GM10248 (cell line): ENCODE measurements at regions not wholly inside any gene's neighbourhood (a gene's known extent, or its start where the extent isn't known, plus 50 kb on each side); places are given as distances from the start of the nearest gene placed in this dataset.

Source experiments
- CTCF ChIA-PET: fragments of 300-600 bp; sonication (Branson Sonifier 250); formaldehyde crosslinking; extraction: SDS; loops from one replicate; lab custom pipeline; 2021; ENCODE audit warnings: antibody characterized with exemption; lab: Yijun Ruan, JAX
- POLR2A ChIA-PET: fragments of 350-650 bp; sonication (Branson Sonifier 250); formaldehyde crosslinking; extraction: SDS; loops from one replicate; lab custom pipeline; 2020; ENCODE audit warnings: antibody characterized with exemption; lab: Yijun Ruan, JAX
- DNase-seq: peaks from one replicate; pipeline ENCODE4 v3.0.0; 2012; ENCODE audit errors: extremely low spot score
- CTCF ChIP-seq: IDR thresholded peaks from 2 replicates; pipeline ENCODE4 v1.5.1; 2012; ENCODE audit warnings: mild to moderate bottlenecking, low read depth; ENCODE audit errors: extremely low read depth, missing control alignments, control extremely low read depth

- TF ChIP-seq CTCF = no peak
- ChIA-PET CTCF (interaction anchor here (1.0 to 1.2 kb wide), 2 partner anchors 9 to 87 kb away, joined by 3 read pairs; no protein-coding TSS in a partner anchor), POLR2A (no interaction called here)
- no peak for DNase-seq
Observed at GRCh38 chr1:208564466-208564865, 320.3 kb upstream of the PLXNA2 start.

GRCh38 chr1:208565756-208566440 is 321.7 kb upstream of the PLXNA2 start:
- ChIA-PET POLR2A (no interaction called here), CTCF (interaction anchor here (1.2 kb wide), 1 partner anchor 11 kb away, joined by 3 read pairs; no protein-coding TSS in a partner anchor)
- DNase-seq = no peak
- no peak for TF ChIP-seq CTCF

- TF ChIP-seq CTCF = no peak
- DNase-seq = no peak
- ChIA-PET CTCF (interaction anchor here (1.0 to 2.1 kb wide), 2 partner anchors 10 to 34 kb away, joined by 3 to 8 read pairs; no protein-coding TSS in a partner anchor), POLR2A (no interaction called here)
Observed at GRCh38 chr1:208569181-208569580, 325.0 kb upstream of the PLXNA2 start.

- ChIA-PET POLR2A (no interaction called here), CTCF (no interaction called here)
- no peak for DNase-seq
- TF ChIP-seq CTCF = no peak
Observed at GRCh38 chr1:208570362-208570761, 326.2 kb upstream of the PLXNA2 start.

GRCh38 chr1:208576425-208576824 is 332.2 kb upstream of the PLXNA2 start:
- DNase-seq = no peak
- no peak for TF ChIP-seq CTCF
- ChIA-PET POLR2A (no interaction called here), CTCF (no interaction called here)

GRCh38 chr1:208577381-208577905 is 333.3 kb upstream of the PLXNA2 start:
- ChIA-PET POLR2A (no interaction called here), CTCF (no interaction called here)
- TF ChIP-seq CTCF = no peak
- no peak for DNase-seq
